ENCODE measurements at regions not wholly inside any gene's neighbourhood (a gene's known extent, or its start where the extent isn't known, plus 50 kb on each side); places are given as distances from the start of the nearest gene placed in this dataset.
A peak's percentile ranks its signal among the peaks of the same experiment; 100 is the strongest.

DNA sequence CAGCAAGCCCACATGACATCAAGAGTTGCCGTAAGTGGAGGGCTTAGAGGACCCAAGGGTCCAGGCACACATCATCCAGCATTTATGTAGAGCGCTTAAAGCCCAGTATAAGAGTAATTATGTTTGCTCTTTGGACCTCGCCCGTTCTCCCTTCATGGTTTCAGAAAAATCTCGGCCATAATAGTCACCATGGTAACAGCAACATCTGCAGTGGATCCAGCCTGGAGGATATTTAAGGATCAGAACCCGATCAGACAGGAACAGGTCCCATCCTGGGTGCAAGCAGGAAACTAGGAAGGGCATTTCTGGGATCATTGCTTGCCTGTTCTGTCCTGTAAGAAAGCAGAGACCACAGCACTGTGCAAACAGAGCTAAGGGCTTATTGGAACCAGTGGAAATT lies 89.9 kb upstream of the KAZN start:
- in situ Hi-C loops (cut with HindIII; ENCODE audit: low pct_unique_long_range_greater_than_20kb, low sequenced_read_pairs) = no loop called here

DNA sequence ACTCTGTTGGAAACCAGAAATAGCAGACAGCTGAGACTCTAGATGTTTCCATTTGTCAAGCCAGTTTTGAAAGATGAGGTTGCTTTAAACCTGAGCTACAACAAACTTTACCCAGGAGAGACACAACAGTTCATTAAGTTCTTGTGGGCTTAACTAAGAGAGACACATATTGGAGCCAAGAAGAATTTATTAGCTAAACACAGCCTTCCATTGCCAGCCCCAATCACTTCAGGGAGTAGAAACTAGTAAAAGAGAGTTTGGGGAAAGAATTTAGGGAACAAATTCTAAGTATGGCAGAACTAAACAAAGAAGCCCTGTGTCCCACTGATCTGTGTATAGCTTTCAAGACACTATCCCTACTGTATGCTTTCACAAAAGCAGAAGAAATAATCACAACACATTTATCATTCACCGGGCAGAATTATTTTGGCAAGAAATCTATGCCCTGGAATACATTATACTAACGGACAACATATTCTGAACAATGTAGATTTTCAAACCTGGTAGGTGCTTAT lies 87.3 kb upstream of the KAZN start:
- in situ Hi-C loops (cut with HindIII; ENCODE audit: low pct_unique_long_range_greater_than_20kb, low sequenced_read_pairs) = no loop called here
- peak; percentile 31 for DNase-seq (ENCODE audit: low read depth, low spot score)

More for the DNA sequence above, 89.9 kb upstream of the KAZN start:
- DNase-seq (ENCODE audit: low read depth, low spot score) = no peak

DNA sequence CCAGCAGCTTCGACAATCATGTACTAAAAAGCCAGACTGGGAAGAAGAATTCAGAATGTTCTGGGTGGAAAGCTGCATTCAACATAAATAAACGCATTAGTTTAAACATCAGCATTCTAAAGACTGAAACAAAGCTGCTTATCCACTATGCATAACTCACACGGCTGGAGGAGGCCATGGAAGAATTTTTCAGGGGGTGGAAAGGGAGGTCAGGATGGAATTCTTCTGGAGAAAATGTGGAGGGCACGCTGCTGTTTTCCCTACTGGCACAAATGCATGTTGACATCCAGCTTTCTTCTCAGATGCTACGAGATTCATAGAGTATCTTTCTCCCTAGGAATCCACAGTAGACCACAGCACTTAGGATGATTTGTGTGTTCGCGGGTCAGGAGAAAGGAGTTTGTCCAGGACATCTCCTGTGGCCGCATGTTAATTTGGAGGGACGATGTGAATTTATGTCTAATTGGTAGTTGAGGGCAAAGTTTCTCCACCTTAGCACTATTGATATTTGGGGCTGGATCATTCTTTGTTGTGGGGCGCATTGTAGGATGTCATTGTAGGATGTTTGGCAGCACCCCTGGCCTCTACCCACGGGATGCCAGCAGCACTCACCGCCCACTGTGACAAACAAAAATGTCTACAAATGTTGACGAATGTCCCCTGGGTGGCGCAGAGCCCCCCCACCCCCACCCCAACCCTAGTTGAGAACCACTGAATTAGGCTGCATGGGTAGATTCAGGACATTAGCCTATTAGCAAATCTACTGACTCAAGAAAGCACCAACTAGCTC lies 86.5 kb upstream of the KAZN start:
- DNase-seq (ENCODE audit: low read depth, low spot score) = no peak
- in situ Hi-C loops (cut with HindIII; ENCODE audit: low pct_unique_long_range_greater_than_20kb, low sequenced_read_pairs) = no loop called here

DNA sequence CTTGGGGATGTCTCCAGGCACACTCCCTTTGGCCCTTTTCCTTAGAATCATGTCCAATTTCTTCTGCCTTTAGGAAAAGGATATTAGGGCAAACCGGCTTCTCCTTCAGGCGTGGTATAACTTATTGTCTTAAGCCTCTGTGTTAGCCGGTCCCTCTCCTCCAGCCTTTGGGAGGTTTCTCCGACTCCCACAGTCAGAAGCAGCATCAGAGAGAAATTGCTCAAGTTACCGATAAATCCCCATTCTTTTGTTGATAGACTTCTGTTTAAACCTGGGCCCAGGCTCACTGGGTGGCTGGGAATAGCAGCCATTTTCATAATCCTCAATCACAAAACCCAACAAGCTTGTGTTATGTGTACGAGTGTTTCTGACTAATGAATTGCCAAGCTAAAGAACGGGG lies 85.4 kb upstream of the KAZN start:
- in situ Hi-C loops (cut with HindIII; ENCODE audit: low pct_unique_long_range_greater_than_20kb, low sequenced_read_pairs) = no loop called here
- no peak for DNase-seq (ENCODE audit: low read depth, low spot score)

GRCh38 chr1:14514739-14515138 lies 83.7 kb upstream of the KAZN start:
- DNase-seq (ENCODE audit: low read depth, low spot score) = no peak
- in situ Hi-C loops (cut with HindIII; ENCODE audit: low pct_unique_long_range_greater_than_20kb, low sequenced_read_pairs) = no loop called here

- in situ Hi-C loops (cut with HindIII; ENCODE audit: low pct_unique_long_range_greater_than_20kb, low sequenced_read_pairs) = no loop called here
- DNase-seq (ENCODE audit: low read depth, low spot score) = no peak
These were observed 81.3 kb upstream of the KAZN start for GRCh38 chr1:14516974-14517840.

DNA sequence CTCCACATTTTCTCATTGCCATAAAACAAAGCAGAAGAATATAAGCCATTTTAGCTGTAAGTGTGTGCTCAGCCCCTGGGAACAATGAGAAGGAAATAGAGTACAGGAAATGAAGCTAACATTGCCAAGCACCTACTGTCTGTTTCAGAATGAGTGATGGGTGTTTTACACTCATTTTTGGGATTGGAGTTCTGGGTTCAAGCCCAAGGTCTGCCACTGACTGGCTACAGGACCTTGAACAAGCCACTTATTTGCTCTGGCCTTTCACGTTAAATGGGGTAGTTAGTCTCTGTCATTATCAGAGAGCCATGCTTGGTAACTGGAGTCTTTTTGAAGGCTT lies 80.7 kb upstream of the KAZN start:
- in situ Hi-C loops (cut with HindIII; ENCODE audit: low pct_unique_long_range_greater_than_20kb, low sequenced_read_pairs) = no loop called here
- no peak for DNase-seq (ENCODE audit: low read depth, low spot score)

DNA sequence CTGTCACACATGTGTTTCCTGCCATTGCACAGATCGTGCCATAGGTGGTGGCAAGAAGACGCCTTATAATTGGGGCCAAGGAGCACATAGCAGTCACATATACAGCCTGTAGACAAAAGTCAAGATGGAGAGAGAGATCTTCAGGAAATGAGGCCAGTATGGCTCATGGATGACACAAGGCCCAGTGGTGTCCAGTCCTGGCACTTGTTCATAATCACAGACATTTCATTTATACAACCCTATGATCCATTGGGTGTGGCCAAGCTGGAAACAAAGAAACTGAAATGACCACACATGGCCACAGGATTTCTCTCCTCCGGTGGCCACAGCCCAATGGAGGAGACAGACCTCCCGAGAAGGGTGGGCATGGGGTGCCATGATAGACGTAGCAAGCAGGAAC lies 78.5 kb upstream of the KAZN start:
- in situ Hi-C loops (cut with HindIII; ENCODE audit: low pct_unique_long_range_greater_than_20kb, low sequenced_read_pairs) = no loop called here
- DNase-seq (ENCODE audit: low read depth, low spot score) = no peak

- in situ Hi-C loops (cut with HindIII; ENCODE audit: low pct_unique_long_range_greater_than_20kb, low sequenced_read_pairs) = no loop called here
These were observed 77.8 kb upstream of the KAZN start for GRCh38 chr1:14520514-14521163.

GRCh38 chr1:14521622-14522021 lies 76.9 kb upstream of the KAZN start:
- no peak for DNase-seq (ENCODE audit: low read depth, low spot score)
- in situ Hi-C loops (cut with HindIII; ENCODE audit: low pct_unique_long_range_greater_than_20kb, low sequenced_read_pairs) = no loop called here

More at GRCh38 chr1:14520514-14521163, 77.8 kb upstream of the KAZN start:
- DNase-seq (ENCODE audit: low read depth, low spot score) = no peak

DNA sequence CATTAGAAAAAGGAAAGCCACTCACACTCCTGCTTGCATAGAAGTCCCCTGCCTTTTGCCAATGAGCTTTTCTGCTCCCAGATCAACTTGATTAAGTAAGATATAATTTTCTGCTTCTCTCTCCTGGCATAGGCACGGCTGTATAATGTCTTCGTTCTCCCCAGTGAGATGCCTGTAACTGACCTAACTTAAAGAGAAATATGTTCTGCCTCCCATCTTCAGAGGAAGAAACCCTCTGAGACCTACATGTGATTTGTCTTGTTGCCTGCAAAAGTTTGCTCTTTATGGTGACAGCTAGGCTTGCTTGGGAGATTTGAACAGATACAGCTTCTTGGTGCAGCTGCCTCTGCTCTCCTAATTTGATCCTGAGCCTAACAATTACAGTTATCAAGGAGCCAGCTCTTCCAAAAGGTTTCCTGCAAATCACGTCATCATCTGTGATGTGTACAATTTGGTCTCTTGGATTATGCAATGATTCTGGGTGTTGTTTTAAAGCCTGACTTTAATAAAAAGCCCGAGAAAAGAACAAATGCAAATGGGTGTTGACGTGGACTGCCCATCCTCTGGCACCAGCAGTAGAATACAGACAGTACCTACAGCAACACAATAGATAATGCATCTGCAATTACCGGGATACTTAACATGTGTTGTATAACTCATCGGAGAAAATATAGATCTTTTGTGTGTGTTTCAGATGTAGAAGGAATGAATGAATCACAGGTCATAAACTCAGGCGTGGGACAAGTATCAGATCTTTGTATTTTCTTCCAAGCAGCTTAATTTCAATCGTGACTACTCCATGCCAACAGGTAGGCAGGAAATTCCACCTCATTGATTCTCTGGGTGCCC lies 76.2 kb upstream of the KAZN start:
- DNase-seq (ENCODE audit: low read depth, low spot score) = no peak
- in situ Hi-C loops (cut with HindIII; ENCODE audit: low pct_unique_long_range_greater_than_20kb, low sequenced_read_pairs) = no loop called here

GRCh38 chr1:14522926-14523241 lies 75.6 kb upstream of the KAZN start:
- no peak for DNase-seq (ENCODE audit: low read depth, low spot score)
- in situ Hi-C loops (cut with HindIII; ENCODE audit: low pct_unique_long_range_greater_than_20kb, low sequenced_read_pairs) = no loop called here

DNA sequence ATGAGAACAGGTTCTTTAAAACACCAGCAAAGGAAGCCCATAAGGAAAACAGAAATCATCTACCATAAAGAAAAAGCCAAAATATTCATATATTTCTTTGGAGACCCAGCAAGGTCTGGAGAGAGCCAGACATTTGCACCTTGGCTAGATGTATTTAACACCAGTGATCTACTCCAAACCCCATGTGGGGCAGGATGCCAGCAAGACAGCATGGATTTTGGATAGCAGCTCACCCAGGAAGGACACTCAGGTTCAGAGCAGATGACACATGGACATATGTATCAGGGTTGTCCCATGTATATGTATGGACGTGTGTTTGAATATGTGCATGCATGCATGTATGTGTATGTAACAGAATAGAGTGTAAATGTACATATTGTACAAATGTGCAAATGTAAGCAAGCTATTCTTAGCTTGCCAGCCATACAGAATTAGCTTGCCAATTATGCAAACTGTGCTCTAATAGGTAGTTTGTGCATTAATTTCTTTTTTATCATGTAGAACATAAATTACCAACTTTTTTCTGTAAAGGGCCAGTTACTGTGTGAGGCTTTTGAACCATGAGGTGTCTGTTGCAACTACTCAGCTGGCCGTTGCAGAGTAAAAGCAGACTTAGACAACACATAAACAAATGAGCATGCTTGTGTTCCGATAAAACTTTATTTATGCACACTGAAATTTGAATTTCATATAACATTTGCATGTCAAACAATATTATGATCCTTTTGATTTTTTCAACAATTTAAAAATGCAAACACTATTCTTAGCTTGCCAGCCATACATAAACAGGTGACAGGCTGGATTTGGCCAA lies 73.5 kb upstream of the KAZN start:
- in situ Hi-C loops (cut with HindIII; ENCODE audit: low pct_unique_long_range_greater_than_20kb, low sequenced_read_pairs) = no loop called here
- no peak for DNase-seq (ENCODE audit: low read depth, low spot score)

DNA sequence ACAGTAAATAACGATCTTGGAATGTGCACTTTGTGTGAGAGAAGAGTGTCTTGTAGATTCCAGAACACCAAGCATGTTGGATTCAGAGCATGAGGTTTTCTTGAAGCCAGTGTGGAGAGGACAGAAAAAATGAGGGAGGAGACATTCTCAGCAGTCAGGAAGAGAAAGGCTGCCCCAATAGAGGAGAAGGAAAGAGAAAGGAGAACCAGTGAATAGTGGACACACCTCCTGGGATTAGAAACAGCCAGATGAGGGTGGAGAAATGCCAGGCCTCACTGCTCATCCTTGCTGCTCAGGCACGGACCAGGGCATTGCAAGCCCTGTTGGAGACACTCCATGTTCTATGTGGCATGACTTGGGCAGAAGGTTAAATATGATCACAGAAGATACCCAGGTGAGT lies 69.0 kb upstream of the KAZN start:
- in situ Hi-C loops (cut with HindIII; ENCODE audit: low pct_unique_long_range_greater_than_20kb, low sequenced_read_pairs) = no loop called here
- no peak for DNase-seq (ENCODE audit: low read depth, low spot score)

DNA sequence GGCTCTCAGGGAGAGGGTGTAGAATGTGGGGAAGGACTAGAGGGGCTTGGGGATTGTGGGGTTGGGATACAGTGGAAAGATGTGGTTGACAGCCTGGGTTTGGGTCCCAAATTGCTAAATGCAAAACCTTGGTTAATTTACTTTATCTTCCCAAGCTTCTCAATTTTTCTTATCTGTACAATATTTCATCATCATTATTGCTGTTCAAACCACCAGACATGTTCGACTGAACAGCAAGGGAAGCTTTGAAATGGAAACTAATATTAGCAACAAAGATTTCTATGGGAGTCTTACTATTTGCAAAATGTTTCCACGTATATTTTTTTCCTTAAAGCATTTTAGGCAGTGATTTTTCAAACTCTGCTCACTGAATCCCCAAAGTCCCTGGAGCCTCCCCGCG lies 67.0 kb upstream of the KAZN start:
- DNase-seq (ENCODE audit: low read depth, low spot score) = no peak
- in situ Hi-C loops (cut with HindIII; ENCODE audit: low pct_unique_long_range_greater_than_20kb, low sequenced_read_pairs) = no loop called here

DNA sequence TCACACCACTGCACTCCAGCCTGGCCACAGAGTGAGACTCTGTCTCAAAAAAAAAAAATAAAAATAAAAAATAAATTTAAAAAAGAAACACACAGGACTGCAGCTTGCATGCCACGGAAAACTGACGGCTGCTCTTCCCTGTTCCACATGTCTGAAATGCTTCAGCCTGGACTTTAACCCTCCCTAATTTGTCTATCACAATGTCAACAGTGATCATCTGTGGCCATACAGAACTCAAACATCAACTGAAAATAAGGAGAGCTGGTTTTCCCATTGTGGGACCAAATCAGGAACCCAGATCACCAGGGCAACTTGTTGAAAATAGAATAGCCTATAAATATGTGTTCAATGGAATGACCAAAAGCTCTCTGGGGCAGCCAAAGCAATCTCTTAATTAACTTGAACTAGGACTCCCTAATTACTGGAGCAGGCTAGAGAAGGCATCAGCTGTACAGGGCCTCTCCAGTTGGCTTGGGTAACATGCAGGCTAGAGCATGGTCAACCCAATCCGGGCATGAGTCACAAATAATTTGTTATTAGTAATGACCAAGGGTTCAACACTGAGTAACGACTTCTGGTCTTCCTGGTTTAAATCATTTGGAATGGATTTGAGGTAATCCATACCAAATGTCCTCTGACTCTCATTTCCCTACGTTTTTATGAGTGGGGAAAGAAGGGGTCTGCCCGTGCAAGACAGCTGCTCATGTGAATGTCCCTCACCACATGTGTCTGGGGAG lies 62.7 kb upstream of the KAZN start:
- no peak for DNase-seq (ENCODE audit: low read depth, low spot score)
- in situ Hi-C loops (cut with HindIII; ENCODE audit: low pct_unique_long_range_greater_than_20kb, low sequenced_read_pairs) = no loop called here
